ENCODE measurements at regions not wholly inside any gene's neighbourhood (a gene's known extent, or its start where the extent isn't known, plus 50 kb on each side); places are given as distances from the start of the nearest gene placed in this dataset.

- TF ChIP-seq CTCF (IDR thresholded peaks at IDR 0.05) (no peak), EZH2phosphoT487 (IDR thresholded peaks at IDR 0.05) (no peak)
These were observed 165.5 kb downstream of the OLFM1 start for GRCh38 chr9:135252980-135253304.
